Stomach (tissue), 8 donors: ENCODE measurements at regions not wholly inside any gene's neighbourhood (a gene's known extent, or its start where the extent isn't known, plus 50 kb on each side); places are given as distances from the start of the nearest gene placed in this dataset.

ENCODE experiments used
- DNase-seq, 2 donors: peaks; one replicate each; pipeline versions ENCODE4 v3.0.0 to v3.0.0-alpha.2; 2013 to 2019
- H3K27ac ChIP-seq, 5 donors: fragments of 200-600 bp in 4 of 5; sonication (generic) in 4 of 5; one replicate each; pipeline ENCODE4 v1.5.1; 2013 to 2019; ENCODE audit warnings: mild to moderate bottlenecking in 1 of 5, moderate library complexity in 1 of 5
- H3K27me3 ChIP-seq, 3 donors: fragments of 200-600 bp; sonication (generic); one replicate each; pipeline ENCODE4 v1.5.1; 2017 to 2019; ENCODE audit warnings: mixed run types in 1 of 3
- H3K36me3 ChIP-seq, 4 donors: fragments of 200-600 bp; sonication (generic); 1 replicate in 3 of 4; 2 replicates in 1 of 4; pipeline ENCODE4 v1.5.1; 2016 to 2019
- H3K4me1 ChIP-seq, 4 donors: fragments of 200-600 bp; sonication (generic); one replicate each; pipeline ENCODE4 v1.5.1; 2016 to 2019
- H3K4me3 ChIP-seq, 4 donors: fragments of 200-600 bp; sonication (generic) in 3 of 4; one replicate each; pipeline ENCODE4 v1.5.1; 2016 to 2019; ENCODE audit warnings: mild to moderate bottlenecking in 1 of 4
- H3K9me3 ChIP-seq, 4 donors: fragments of 200-600 bp; sonication (generic); one replicate each; pipeline ENCODE4 v1.5.1; 2016 to 2019
- EP300 ChIP-seq: sonication (generic); formaldehyde crosslinking; IDR thresholded peaks from one replicate; pipeline ENCODE4 v1.6.1; 2017; ENCODE audit warnings: antibody characterized with exemption
- POLR2A ChIP-seq, 4 donors: fragments of 450-650 bp; IDR thresholded peaks; one replicate each; pipeline ENCODE4 v1.6.1; 2016; ENCODE audit warnings: antibody characterized with exemption in 4 of 4, control low read depth in 2 of 4, mild to moderate bottlenecking in 1 of 4, moderate library complexity in 1 of 4
- POLR2AphosphoS5 ChIP-seq, 3 donors: sonication (generic); formaldehyde crosslinking; IDR thresholded peaks; one replicate each; pipeline ENCODE4 v1.6.1; 2016; ENCODE audit warnings: antibody characterized with exemption in 3 of 3
- WGBS, 5 donors: extraction: QIAGEN DNeasy Blood & Tissue Kit in 3 of 5; methylation state at CpG; one replicate each; pipeline versions ENCODE4 v1.1.5 to v1.1.7; 2013 to 2018; 5-methylcytosine and 5-hydroxymethylcytosine counted together
- intact Hi-C: fragments of 100-400 bp; cut with DNase I; formaldehyde crosslinking; loops from one replicate; pipeline ENCODE4 v1.15.1; 2023; ENCODE audit warnings: low total_unique reads
- TF ChIP-seq, protein P1 (sequence below), 7 experiments: fragments of 450-650 bp in 4 of 7; fragments of 200-600 bp in 3 of 7; sonication (generic) in 3 of 7; IDR thresholded peaks; one replicate each; pipeline ENCODE4 v1.5.1; 2016 to 2019; ENCODE audit warnings: antibody characterized with exemption in 7 of 7, control low read depth in 2 of 7, mild to moderate bottlenecking in 1 of 7
- donor health status: healthy with polysubstance abuse.
- donor health status: Bipolar disorder and iron deficiency.
- donor health status: healthy.

DNA sequence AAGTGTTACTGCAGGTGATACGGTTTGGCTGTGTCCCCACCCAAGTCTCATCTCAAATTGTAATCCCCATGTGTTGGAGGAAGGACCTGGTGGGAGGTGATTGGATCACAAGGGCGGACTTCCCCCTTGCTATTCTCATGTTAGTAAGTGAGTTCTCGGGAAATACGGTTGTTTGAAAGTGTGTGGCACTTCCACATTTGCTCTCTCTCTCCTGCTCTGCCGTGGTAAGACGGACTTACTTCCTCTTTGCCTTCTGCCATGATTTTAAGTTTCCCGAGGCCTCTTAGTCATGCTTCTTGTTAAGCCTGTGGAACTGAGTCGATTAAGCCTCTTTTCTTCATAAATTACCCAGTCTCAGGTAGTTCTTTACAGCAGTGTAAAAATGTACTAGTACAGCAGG is 65.2 kb upstream of the SLC7A11 start:
- WGBS, 5 donors = 76 to 86% (median 81%) methylated on average over 8 of the region's 8 CpGs
- DNase-seq = no peak
- Histone ChIP-seq H3K4me3 (no peak overlapping the region), H3K9me3 (no peaks in the 10 kb centered on the region), H3K4me1 (no peaks in the 10 kb centered on the region), H3K36me3 (no peaks in the 10 kb centered on the region), H3K27ac (no peak overlapping the region), H3K27me3 (no peaks in the 10 kb centered on the region)
- TF ChIP-seq POLR2AphosphoS5 (IDR thresholded peaks at IDR 0.05) (no peak), POLR2A (IDR thresholded peaks at IDR 0.05) (no peak), EP300 (no peak)
- TF ChIP-seq, protein P1, sequence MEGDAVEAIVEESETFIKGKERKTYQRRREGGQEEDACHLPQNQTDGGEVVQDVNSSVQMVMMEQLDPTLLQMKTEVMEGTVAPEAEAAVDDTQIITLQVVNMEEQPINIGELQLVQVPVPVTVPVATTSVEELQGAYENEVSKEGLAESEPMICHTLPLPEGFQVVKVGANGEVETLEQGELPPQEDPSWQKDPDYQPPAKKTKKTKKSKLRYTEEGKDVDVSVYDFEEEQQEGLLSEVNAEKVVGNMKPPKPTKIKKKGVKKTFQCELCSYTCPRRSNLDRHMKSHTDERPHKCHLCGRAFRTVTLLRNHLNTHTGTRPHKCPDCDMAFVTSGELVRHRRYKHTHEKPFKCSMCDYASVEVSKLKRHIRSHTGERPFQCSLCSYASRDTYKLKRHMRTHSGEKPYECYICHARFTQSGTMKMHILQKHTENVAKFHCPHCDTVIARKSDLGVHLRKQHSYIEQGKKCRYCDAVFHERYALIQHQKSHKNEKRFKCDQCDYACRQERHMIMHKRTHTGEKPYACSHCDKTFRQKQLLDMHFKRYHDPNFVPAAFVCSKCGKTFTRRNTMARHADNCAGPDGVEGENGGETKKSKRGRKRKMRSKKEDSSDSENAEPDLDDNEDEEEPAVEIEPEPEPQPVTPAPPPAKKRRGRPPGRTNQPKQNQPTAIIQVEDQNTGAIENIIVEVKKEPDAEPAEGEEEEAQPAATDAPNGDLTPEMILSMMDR (IDR thresholded peaks at IDR 0.05) = no peak
- intact Hi-C loops = no loop called here

DNA sequence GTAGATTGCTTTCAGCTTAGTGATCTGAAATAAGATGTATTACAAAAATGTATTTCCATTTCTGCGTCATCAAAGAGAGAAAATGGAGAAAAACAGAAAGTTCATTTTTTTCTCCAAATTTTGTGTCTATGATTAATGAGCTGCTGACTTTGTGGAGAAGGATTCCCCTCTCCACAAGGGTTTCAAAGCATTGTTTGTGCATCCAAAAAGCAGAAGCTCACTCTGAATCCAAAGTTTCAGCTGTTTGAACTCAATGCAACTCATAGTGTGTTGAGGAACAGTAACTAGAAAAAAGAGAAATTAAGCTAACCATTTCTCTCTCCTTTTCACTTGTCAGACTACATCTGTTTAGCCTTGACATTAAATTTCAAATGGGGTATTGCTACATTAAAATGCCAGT is 62.9 kb upstream of the SLC7A11 start:
- no peaks in the 10 kb centered on the region for H3K27me3 ChIP-seq
- no peak for TF ChIP-seq POLR2A (IDR thresholded peaks at IDR 0.05)
- TF ChIP-seq POLR2AphosphoS5 (IDR thresholded peaks at IDR 0.05) = no peak
- no peak for TF ChIP-seq EP300
- TF ChIP-seq, protein P1 (IDR thresholded peaks at IDR 0.05) = no peak
- no peak overlapping the region for H3K27ac ChIP-seq
- no peaks in the 10 kb centered on the region for H3K4me1 ChIP-seq
- intact Hi-C loops = no loop called here
- H3K9me3 ChIP-seq = no peaks in the 10 kb centered on the region
- WGBS, 5 donors = 89 to 97% (median 96%) methylated on average over 1 of the region's 1 CpG
- DNase-seq = no peak
- H3K36me3 ChIP-seq = no peaks in the 10 kb centered on the region
- no peak overlapping the region for H3K4me3 ChIP-seq

DNA sequence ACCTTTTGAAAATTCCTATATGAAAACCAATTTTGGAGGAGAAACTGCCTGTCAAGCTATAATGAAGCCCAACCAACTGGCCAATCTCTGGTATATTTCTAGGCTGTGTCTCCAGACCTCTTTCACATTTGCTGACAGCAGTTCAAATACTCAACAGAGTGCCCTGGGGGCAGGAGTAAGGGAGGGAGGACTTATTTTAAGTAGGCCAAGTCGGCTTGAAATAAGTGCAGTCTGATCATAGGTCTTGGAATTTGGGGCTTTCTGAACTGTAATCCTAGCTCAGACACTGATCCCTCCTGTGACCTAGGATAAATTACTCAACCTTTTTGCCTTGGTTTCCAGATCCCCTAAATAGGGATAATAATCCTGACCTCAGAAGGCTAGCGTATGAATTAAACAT is 59.4 kb upstream of the SLC7A11 start:
- WGBS, 5 donors = 49 to 73% (median 66%) methylated on average over 2 of the region's 2 CpGs
- H3K4me3 ChIP-seq = no peak overlapping the region
- no peaks in the 10 kb centered on the region for H3K4me1 ChIP-seq
- H3K9me3 ChIP-seq = no peaks in the 10 kb centered on the region
- H3K27ac ChIP-seq = no peak overlapping the region
- H3K36me3 ChIP-seq = no peaks in the 10 kb centered on the region
- H3K27me3 ChIP-seq = no peaks in the 10 kb centered on the region
- intact Hi-C loops = no loop called here
- DNase-seq = no peak
- TF ChIP-seq, protein P1 (IDR thresholded peaks at IDR 0.05) = no peak
- TF ChIP-seq EP300 (no peak), POLR2A (IDR thresholded peaks at IDR 0.05) (no peak), POLR2AphosphoS5 (IDR thresholded peaks at IDR 0.05) (no peak)

DNA sequence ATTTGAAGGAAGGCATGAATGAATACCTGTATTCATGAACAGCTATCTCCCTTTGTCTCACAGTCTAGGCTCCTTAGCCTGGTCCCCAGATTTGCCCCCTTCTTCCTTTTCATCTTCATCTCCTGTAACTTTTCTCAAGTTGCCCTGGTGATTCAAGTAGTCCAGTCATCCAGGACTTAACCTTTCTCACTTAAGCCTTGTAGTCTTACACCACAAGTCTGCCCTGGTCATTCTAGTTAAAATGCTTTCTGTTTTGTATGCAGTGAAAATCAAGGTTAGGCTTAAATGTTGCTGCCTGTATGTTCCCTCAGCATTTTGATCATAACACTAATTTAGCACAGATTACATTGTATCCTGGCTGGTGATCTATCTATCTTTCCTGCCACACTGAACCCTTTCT is 58.5 kb upstream of the SLC7A11 start:
- no peaks in the 10 kb centered on the region for H3K27me3 ChIP-seq
- H3K27ac ChIP-seq = no peak overlapping the region
- no peaks in the 10 kb centered on the region for H3K36me3 ChIP-seq
- no peaks in the 10 kb centered on the region for H3K9me3 ChIP-seq
- TF ChIP-seq POLR2A (IDR thresholded peaks at IDR 0.05) (no peak), POLR2AphosphoS5 (IDR thresholded peaks at IDR 0.05) (no peak), EP300 (no peak)
- TF ChIP-seq, protein P1 (IDR thresholded peaks at IDR 0.05) = no peak
- no peak overlapping the region for H3K4me3 ChIP-seq
- no peaks in the 10 kb centered on the region for H3K4me1 ChIP-seq
- no peak for DNase-seq
- intact Hi-C loops = no loop called here
